ENCODE measurements at regions not wholly inside any gene's neighbourhood (a gene's known extent, or its start where the extent isn't known, plus 50 kb on each side); places are given as distances from the start of the nearest gene placed in this dataset.

GRCh38 chr4:129675036-129675435 is 579.1 kb downstream of the C4orf33 start:
- H3K4me3 ChIP-seq (ENCODE audit: low read depth, low read length): no peak overlapping the region
- TF ChIP-seq CTCF (conservative IDR thresholded peaks at IDR 0.05; ENCODE audit: low read depth, low read length): no peak
- DNase-seq (ENCODE audit: low read depth): no peak

GRCh38 chr4:129676934-129677333 is 581.0 kb downstream of the C4orf33 start:
- no peak overlapping the region for H3K4me3 ChIP-seq (ENCODE audit: low read depth, low read length)
- no peak for TF ChIP-seq CTCF (conservative IDR thresholded peaks at IDR 0.05; ENCODE audit: low read depth, low read length)
- no peak for DNase-seq (ENCODE audit: low read depth)

- no peak overlapping the region for H3K4me3 ChIP-seq (ENCODE audit: low read depth, low read length)
- TF ChIP-seq CTCF (conservative IDR thresholded peaks at IDR 0.05; ENCODE audit: low read depth, low read length): no peak
- DNase-seq (ENCODE audit: low read depth): no peak
Observed at GRCh38 chr4:129682586-129682985, 586.6 kb downstream of the C4orf33 start.

GRCh38 chr4:129707949-129708348 is 612.0 kb downstream of the C4orf33 start:
- TF ChIP-seq CTCF (conservative IDR thresholded peaks at IDR 0.05; ENCODE audit: low read depth, low read length): no peak
- H3K4me3 ChIP-seq (ENCODE audit: low read depth, low read length): no peak overlapping the region
- no peak for DNase-seq (ENCODE audit: low read depth)

- TF ChIP-seq CTCF (conservative IDR thresholded peaks at IDR 0.05; ENCODE audit: low read depth, low read length): no peak
- DNase-seq (ENCODE audit: low read depth): no peak
- no peak overlapping the region for H3K4me3 ChIP-seq (ENCODE audit: low read depth, low read length)
Observed at GRCh38 chr4:129708784-129709183, 612.8 kb downstream of the C4orf33 start.

- no peak for TF ChIP-seq CTCF (conservative IDR thresholded peaks at IDR 0.05; ENCODE audit: low read depth, low read length)
- no peak overlapping the region for H3K4me3 ChIP-seq (ENCODE audit: low read depth, low read length)
- no peak for DNase-seq (ENCODE audit: low read depth)
Observed at GRCh38 chr4:129738175-129738574, 642.2 kb downstream of the C4orf33 start.

GRCh38 chr4:129747756-129748155 is 651.8 kb downstream of the C4orf33 start:
- TF ChIP-seq CTCF (conservative IDR thresholded peaks at IDR 0.05; ENCODE audit: low read depth, low read length): no peak
- no peak overlapping the region for H3K4me3 ChIP-seq (ENCODE audit: low read depth, low read length)
- DNase-seq (ENCODE audit: low read depth): no peak

Measured in choroid plexus epithelial cell (primary cell).